Activated CD8-positive, alpha-beta memory T cell treated with anti-CD3 and anti-CD28 coated beads, Interleukin-2, amount 50 U/mL, for 48 hours (primary cell): ENCODE measurements at regions not wholly inside any gene's neighbourhood (a gene's known extent, or its start where the extent isn't known, plus 50 kb on each side); places are given as distances from the start of the nearest gene placed in this dataset.
"Not testable (repeated sequence)": the region's sequence is repeated elsewhere in the genome, so short reads cannot be mapped to it uniquely, and the experiment has no call there.

ENCODE experiments used
- DNase-seq: peaks from one replicate; pipeline ENCODE4 v3.0.0-alpha.2; 2020

DNA sequence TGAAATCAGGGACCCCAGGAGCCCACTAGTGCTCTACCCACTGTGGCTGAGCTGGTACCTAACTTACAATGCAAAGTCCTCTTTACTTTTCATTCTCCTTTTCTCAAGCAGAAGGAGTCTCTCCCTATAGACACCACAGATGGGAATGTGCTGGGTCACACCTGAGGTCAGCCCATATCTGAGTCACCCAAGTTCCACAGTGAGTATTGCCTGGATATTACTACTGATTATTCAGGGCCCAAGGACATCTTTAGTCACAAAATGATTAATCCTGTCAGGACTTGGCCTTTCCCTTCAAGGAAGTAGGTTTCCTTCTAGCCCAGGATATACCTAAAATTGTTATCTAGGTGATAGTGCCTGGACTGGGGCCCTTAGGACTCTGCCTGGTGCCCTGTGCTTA, 1305.2 kb downstream of the SI start:
- DNase-seq = no peak

DNA sequence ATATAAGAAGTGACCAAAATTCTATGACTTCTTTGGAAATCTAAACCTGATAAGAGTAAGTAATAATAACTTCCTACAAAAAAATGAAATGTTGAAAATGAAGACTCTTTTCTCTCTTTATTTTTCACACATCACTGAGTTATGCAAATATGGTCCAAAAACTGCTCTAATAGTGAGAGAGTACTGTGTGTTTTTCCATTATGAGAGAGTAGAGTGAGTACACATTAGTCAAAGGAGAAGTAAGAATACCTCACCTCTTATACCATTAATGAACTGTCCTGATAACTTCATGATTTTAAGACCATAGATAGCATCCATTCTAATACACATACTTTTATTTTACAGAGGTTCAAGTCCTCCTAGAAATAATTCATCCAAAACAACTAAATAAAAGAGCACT, 1310.2 kb downstream of the SI start:
- no peak for DNase-seq

DNA sequence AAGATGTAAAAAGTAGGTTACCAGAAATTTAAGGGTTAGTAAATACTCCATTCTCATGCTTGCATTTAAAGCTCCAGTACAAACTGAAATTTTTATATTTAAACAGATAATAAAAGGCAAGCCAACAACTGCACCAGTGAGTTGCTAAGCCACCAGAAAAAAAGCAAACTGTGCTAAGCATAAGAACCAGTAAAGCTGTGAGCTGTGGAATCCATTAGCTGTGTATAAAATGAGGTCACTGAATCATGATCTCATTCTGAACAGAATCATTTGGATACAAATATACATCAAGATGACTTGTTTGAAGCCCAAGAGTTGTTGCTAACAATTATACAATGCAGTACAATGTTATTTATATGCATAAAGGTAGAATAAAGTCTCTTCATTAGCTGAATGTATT, 1312.2 kb downstream of the SI start:
- no peak for DNase-seq

DNA sequence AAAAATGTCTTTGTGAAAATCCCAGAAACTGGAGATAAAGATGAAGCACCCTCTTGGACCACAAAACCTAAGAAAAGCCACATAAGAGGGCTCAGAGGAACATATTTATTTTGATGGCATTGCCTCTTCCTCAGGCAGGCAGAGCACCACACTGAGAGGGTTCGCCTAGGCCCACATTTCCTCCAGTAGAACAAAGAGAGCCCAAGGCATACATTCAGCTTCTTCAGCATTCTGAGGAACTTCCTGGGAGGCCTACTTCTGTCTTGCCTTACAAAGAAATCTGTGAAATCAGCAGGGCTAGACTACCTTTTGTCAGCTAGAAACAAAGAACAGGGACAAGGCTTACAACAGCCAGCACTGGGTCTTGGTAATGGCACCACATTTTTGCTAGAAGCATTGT, 1325.3 kb downstream of the SI start:
- DNase-seq = no peak

DNA sequence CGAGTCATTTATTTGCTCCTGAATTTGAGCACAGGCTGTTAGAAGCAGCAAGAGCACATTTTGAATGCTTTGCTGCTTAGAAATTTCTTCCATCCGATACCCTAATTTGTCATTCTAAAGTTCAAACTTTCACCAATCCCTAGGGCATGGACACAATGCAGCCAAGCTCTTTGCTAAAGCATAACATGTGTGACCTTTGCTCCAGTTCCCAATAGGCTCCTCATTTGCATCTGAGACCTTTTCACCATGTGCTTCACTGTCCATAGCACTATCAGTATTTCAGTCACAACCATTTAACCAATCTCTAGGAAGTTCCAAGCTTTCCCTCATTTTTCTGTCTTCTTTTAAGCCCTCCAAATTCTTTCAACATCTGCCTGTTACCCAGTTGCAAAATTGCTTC, 1333.1 kb downstream of the SI start:
- no peak for DNase-seq

DNA sequence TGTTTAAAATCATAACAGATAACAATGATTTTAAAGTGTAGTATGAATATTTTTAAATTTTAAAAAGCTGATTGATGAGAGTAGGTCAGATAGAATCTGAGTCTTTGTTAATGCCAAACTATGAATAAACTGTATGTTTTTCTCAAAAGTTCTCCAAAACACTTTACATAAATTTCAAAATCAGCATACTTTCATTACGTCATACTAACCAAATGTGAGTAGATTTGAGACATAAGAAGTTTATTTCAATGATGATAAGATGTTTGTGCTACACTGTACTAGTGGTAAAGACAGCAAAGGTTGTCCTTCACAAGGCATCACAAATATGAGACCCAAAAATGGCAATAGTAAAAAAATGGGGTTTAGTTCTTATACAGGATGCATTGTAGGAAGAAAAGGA, 1342.9 kb downstream of the SI start:
- no peak for DNase-seq

DNA sequence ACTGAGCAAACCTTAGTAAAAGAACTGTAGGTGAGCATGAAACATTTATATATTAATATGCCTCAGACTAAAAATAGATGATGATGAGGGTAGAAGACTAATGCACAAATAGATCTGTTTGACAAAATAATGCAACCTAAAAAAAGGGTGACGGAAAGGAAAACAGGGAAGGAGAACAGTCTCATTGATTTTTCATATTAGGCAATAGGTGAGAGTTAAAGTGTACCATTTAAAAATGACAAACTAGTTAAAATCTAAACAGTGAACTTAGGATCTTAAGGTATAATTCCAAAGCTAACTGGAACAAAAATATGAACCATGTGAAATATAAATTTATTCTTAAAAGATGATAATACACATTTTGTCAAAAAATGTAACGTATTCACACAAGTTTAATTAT, 1347.6 kb downstream of the SI start:
- DNase-seq = no peak

DNA sequence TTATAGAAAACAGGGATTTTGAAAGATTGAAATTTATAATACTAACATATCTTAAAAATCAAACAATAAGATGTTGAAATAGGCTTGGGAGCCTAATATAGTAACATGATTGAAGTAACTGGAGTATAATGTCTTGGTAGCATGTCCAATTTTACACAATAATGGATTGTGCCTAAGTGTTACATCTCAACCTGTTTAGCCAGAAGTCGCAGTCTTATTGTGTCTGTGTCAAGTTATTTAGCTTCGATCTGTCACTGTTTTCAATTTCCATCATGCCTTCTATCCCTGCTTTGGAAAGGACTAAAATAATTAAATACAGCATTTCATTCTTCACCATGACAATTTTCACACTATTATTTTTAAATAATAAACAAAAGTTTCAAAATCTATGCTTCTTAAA, 1352.2 kb downstream of the SI start:
- no peak for DNase-seq

DNA sequence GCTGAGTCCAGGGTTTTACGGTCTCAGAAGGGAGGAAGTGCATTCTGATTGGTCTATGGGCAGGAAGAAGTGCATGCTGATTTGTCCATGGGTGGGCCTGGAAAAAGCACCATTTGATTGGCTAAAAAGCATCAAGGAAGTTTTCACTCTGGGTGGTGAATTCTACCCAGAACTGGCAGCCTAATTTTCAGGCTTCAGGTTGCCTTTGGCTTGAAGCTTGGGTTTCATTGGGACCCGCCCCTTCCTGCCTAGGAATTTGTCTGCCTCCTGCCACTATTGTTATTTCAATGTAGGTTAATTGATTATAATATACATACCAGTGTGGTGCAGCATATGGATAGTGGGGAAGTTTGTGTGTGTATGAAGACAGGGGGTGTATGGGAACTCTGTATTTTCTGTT, 1355.9 kb downstream of the SI start:
- no peak for DNase-seq

DNA sequence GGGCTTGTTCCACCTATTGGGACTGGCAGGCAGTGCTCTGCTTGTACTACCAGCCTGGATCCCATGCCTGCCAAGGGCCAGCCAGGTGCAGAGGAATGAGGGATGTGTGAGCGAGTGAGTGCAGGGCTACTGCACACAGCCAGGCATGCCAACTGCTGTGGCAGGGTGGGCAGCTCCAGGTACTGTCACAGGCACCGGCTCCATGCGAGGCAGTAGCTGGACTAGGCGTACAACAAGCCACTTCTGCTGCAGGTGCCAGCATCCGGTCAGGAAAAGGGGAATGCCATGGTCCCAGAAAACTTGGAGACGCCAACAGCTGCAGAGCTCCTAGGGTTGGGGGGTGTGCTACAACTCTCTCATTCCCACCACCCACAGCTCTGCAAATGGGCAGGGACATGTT, 1356.7 kb downstream of the SI start:
- no peak for DNase-seq

DNA sequence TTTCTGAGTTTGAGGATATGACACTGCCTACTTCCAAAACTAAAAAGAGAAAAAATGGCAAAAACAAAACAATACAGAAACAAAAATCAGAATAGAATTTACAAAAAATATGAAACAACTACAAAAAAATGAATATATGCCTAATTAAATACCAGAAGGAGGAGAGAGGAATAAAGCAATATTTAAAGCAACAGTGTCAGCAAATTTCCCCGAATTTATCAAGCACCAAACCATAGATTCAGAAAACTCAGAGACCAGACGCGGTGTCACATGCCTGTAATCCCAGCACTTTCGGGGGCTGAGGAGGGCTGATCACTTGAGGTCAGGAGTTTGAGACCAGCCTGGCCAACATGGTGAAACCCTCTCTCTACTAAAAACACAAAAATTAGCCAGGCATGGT, 1360.9 kb downstream of the SI start:
- no peak for DNase-seq

DNA sequence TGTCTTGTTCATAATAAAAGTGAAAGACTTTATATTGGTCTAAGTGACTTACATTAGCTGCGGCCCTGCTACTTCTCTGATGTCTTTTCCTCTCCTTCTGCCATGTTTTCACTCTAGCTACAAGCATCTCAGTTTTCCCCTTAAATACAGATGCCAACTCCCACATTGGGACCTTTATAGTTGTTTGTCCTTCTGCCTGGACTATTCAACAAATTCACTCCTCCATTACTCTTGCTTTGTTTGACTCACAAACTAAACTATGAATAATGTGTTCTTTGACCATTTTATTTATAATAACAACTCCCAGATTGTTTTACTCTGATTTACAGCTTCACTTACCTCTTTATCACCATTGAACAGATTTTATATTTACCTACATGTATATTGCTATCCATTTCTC, 1369.9 kb downstream of the SI start:
- DNase-seq = no peak

DNA sequence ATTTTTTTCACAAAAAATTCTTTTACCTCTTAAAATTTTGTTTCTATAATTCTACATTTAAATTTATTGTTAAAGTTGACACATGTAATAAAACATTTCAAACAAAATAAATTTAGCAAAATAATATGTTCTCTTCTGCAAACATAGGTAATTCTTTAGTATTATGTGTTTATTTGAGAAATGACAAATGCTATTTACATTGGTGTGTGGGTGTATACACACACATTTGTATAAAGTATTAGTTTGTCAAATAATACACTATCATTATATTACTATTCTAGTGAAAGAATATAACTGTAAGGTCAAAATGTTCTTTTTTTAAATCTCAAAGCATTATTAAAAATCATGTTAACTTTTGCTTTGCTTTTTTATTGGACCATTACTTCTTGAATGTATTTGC, 1370.6 kb downstream of the SI start:
- DNase-seq = no peak

DNA sequence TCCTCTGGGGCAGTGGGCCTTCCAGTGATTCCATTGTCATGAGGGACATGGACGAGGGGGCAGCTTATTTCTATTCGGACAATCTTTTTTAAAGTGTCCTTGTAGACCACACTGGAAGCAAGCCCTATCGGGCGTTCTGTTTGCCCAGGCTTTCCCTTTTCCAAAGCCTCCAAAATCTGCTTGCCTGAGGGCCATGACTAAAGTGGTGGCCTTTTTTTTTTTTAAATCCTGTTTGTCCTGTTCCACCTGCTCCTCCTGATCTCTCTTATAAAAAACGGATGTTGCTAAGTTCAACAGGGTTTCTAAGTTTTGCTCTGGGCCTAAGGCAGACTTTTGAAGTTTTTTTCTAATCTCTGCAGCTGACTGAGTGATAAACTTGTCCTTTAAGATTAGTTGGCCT, 1380.1 kb downstream of the SI start:
- not testable (repeated sequence) for DNase-seq

DNA sequence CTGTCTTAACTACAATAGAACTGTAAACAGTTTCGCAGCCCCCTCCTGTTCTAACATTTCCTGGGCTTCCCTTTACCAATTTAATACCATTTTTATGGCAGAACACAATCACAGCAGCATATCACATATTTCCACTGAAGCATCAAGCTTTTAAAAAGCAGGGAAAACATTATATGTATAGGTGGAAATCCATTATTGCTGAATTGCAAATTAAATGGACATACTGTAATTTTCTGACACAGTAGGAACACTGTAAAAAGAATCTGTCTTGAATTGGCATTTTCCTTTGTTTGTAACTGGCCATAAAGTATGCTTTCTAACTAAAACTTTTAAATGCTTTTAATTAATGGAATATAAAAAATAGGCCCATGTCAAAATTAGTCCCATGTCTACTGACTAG, 1385.8 kb downstream of the SI start:
- DNase-seq = no peak

DNA sequence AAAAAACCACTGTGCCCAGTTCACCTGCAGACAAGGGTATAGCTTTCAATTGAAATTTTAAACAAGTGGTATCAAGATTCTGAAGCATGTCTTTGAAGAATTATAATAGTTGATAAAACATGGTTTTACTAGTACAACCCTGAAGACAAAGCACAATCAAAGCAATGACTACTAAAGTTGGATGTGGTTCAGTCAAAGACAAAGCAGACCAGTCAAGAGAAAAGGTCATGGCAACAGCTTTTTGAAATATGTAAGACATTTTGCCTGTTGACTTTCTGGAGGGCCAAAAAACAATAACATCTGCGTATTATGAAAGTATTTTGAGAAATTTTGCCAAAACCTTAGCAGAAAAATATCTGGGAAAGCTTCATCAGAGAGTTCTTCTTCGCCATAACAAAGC, 1393.6 kb downstream of the SI start:
- DNase-seq = no peak

DNA sequence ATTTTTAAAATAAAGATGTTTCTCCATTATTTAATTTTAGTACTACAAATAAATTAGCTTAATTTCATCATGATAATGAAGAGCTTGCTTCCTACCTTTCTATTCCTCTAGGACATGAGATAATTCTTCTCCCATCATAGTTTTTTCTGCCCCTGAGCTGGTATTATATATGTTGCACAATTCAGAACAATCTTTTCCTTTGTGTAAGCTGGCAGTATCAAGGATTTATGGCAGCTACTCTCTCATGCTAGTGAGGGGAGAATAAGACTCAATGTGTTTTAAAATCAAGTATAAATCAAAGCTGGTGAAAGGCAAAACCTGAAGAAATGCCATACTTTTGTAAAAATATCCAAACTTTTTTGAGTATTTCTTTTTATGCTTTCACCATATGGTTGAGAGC, 1405.3 kb downstream of the SI start:
- no peak for DNase-seq

DNA sequence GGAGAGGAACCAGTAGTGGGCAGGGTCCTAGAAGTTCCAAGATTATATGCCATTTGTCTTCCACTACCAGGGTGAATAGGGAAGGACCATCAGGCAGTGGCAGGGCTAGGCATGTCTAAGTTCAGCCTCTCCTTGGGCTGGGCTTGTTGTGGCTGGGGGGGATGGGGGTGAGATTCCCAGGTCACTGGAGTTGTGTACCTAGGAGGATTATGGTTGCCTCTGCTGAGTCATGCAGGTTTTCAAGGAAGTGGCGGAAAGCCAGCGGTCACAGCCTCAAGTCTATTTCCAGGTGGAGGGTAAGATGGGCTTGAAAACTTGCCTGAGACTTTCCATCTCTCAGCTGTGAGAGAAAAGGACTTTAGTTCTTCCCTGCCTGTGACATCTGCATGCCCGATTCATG, 1407.1 kb downstream of the SI start:
- DNase-seq = no peak

DNA sequence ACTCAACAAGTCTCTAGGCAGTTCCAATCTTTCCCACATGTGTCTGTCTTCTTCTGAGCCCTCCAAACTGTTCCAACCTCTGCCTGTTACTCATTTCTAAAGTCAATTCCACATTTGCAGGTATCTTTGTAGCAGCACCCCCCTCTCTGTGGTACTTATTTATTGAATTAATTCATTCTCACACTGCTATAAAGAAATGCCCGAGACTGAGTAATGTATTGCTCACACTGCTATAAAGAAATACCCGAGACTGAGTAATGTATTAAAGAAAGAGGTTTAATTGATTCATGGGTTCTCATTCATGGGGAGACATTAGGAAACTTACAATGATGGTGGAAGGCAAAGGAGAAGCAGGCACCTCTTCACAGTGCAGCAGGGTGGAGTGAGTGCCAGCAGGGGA, 1413.8 kb downstream of the SI start:
- DNase-seq = no peak

DNA sequence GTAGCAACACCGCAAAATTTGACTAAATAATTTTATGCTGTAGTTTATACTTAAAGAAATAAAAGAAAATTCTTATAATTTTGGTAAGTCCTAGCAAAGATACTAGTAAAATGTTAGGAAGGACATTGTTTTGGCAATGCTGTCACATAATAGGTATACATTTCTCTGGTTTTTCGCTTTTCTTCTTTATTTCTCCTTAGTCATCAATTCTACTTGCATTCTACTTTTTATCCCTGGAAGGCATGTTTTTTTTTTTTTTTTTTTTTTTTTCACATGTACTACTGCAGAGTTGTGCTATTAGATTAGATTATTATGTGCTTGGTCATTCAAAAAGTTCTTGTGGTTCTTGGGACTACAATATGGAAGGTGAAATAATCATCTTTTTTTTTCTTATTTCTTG, 1421.2 kb downstream of the SI start:
- no peak for DNase-seq

DNA sequence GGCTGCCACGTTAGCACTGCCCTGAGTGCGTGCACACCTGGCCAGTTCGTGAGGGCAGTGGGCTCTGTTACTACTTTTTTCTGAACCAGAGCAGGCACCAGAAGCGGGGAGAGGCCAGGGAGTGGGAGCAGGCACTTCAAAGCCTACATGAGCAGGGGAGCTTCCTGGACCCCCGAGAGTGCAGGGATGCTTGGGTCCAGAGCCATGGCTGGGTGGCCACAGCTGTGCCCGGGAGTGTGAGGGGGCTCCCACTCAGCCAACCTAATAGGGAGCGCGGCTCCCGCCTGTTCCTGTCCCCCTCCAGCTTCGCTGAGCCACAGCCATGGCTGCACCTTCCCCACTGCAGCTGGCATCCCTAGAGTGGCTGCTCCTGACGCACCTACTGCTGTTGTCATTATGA, 1423.3 kb downstream of the SI start:
- DNase-seq = no peak

DNA sequence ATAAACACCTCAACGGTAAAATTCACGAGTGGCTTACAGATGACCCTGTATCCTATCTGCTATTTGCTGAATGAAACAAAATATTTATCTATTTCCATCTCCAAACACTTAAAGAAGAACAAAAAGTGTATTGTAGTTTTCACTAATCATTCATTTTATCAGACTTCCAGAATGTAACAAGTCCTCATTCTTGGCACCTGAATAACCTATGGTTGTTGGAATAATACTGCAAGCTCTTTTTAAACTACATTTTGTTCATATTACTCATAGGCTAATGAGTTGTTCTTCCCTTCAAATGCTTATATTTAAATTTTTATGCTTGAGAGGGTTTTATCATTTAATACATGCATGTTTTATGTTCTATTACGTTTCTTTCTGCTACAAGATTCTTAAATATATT, 1434.1 kb downstream of the SI start:
- no peak for DNase-seq

DNA sequence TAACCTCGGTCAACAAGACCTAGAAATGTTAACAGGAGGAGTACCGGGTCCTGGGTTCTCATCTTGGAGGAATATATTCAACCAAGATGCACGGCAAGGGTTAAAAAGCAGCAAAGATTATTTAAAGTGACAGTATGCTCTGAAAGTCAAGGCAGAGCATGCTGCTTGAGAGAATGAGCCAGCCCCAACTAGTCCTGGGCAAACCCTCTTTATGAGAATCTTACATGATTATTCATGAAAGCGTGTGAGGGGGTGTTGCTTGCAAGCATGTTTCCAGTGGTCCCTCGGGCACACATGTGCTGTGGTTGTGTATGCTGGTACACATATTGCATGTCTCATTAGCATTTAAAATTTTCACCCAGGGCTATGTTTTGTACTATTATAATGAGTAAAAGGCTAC, 1445.6 kb downstream of the SI start:
- DNase-seq = no peak

DNA sequence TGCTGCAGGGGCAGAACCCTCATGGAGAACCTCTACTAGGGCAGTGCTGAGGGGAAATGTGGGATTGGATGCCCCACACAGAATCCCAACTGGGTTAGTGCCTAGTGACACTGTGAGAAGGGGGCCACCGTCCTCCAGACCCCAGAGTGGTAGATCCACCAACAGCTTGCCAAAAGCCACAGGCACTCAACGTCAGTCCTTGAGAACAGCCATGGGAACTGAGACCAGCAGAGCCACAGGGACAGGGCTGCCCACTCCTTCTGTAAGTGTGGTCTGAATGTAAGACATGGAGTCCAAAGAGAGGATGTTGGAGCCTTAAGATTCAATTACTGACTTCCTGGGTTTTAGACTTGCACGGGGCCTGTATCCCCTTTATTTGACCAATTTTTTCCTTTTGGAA, 1451.5 kb downstream of the SI start:
- no peak for DNase-seq

DNA sequence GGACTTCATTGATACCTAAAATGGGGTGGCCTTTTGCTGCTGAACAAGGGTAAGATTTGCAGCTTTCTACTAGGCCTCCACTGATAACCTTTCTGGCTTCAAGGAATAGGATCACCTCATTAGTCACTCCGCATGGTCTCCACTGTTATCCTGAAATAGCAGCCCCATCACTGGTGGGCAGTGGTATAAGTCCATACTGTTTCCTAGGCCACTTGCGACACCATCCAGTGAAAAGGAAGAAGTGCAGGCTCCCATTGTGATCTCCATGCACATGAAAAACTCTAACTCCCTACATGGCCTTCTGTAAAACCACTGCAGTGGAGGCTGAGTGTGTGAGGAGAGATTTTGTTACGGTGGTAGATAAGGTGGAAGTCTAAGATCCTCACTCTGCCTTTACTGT, 1455.9 kb downstream of the SI start:
- no peak for DNase-seq

DNA sequence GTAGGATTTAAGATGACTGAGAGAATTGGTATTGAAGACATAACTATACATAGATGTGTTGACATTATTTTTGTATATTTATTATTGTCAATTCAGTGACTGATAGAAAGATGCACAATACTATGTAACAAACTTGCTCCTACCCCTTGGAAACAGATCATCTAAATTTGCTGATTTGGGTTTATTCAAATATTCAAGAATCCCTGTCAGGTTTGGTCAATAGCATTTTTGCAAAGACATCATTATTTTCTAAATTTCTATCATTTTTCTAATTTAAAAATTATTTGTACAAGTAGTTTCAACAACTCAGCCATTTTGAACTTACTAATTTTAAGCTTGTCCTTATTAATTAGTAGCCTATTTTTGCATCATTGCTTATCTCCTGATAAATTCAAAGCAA, 1463.4 kb downstream of the SI start:
- DNase-seq = no peak

DNA sequence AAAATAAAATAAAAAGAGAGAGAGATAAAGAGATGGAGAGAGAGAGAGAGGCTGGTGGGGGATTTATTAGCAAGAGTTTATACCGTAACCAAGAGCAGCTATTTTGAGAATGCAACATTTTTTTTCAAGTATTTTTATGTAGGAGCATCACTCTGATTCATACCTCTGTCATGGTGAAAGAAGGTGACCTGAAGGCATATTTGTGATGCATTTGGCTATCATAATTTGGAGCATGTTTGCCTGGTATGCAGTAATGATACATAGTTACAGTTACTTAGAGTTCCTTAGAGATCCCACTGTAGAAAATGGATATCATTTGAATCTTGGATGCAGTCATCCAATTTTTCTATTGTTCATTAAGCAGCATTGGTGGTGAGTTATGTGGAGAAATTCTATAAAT, 1472.4 kb downstream of the SI start:
- DNase-seq = no peak
